GM18520 (cell line): ENCODE measurements at regions not wholly inside any gene's neighbourhood (a gene's known extent, or its start where the extent isn't known, plus 50 kb on each side); places are given as distances from the start of the nearest gene placed in this dataset.

Experiments used
- ATAC-seq: cut with Tn5 transposase; IDR thresholded peaks from one replicate; pipeline ENCODE4 v1.9.1; 2021; ENCODE audit not compliant: unreplicated experiment

DNA sequence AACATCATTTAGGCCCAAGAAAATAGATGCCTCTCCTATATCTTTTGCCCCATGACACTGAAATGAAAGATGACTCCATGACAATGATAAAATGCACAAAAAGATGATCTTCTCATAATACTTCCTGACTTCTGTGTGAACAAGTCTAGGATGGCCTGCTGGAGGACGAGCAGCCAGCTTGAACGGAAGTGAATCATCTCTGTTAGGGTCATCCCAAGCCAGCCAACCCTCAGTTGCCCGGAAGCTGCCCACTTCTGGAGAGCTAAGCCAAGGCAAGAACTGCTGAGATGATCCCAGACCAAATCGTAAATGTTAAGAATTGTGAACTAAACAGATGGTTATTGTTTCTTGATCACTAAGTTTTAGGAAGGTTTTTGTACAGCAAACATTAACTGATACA, 249.7 kb upstream of the HS3ST5 start:
- ATAC-seq, result no peak

DNA sequence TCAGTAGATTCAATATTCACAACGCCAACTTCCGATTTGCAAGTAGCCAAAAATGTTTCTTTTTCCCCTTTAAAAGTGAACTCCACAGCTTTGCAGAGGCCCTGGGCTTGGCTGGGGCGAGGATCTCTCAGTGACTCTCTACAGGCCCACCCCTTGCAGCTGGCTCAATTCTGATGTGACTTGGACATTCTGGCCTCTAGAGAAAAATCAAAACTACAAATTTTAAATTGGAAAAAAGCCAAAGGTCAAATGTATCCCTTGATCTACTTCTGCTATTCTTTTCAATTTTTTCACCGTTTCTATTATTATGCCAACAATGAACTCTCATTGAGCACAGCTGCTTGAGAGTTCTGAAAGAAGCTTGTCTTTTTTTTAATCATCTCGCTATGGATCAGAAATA, 245.9 kb upstream of the HS3ST5 start:
- no peak for ATAC-seq

DNA sequence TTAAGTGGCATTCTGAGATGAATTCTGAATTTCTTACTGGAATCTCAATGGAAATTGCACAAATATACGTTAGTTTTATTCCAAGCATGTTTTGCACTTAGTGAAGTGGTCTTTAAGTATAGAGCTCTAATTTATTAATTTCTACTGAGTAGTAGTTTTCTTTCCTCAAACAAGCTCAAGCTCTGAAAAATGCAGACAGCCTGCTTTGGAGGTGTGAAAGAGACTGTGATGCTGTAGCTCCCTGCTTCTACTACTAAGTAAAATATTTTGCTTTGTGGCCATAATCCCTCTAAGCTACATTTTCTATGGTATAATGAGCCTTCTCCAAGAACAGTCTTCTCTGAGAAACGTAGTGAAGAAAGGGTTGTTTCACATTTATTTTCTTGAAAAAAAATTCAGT, 243.5 kb upstream of the HS3ST5 start:
- no peak for ATAC-seq

DNA sequence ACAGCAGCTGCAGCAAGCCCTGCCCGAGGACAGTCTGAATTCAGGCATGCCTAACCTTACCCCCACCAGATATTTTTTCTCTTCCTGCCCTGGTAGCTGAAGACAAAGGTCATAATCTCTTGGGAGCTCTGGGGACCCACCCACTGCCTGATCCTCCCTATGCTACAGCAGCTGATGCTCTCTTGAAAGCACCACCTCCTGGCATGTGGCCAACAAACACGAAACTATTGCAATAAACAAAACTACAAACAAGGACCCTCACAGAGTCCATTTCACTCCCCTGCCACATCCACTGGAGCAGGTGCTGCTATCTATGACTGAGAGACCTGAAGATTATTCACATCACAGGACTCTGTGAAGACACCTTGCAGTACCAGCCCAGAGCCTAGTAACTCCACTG, 238.5 kb upstream of the HS3ST5 start:
- no peak for ATAC-seq

DNA sequence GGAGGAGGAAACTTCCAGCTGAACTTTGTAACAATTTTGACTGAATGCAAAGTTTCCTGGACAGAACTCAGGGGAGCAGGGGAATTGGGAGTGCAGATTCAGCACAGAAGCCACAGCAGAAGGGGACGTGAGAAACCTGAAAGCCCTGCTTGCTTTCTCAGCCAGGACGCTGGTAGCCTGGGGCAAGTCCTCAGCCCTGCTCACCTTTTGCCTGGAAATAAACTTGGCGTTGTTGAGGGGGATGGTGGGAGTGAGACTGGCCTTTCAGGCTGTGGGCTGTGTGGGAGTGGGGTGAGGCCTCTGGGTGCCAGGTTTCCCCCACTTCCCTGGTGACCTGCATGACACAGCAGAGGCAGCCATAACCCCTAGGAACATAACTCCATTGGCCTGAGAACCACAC, 238.1 kb upstream of the HS3ST5 start:
- no peak for ATAC-seq

DNA sequence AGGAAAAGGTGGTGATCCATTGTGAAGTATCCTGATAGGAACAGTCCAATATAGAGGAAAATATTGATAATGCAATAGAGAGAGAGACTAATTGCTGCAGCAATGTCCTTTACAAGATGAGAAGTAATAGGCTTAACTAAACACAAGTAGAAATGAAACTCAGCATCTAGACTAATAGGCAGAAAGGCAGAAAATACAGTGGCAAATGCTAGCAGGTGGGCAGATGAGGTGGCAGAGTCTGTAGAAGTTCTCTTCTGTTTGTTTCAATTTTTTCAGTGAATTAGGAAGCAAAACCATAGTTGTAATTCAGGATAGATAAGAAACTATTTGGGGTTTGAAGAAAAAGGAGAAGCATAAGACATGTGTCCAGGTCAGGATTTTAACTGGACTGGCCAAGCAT, 236.7 kb upstream of the HS3ST5 start:
- no peak for ATAC-seq

DNA sequence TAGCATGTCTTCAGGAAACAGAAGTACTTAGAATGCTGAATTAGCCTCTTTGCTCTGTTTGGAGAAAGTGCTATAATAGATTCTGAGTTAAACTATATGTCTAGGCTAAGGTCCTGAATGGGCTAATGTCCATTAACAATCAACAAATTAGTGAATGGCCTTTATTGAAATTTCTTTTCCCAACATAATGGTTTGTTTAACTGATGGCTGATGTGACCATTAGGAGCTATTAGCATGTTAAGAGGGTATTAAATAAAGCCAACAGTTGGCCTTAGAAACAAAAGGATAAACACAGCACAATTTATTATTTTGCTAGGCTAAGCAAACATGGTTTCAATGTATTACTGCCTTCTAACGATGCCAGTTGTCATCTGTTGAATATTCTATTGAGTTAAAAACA, 234.3 kb upstream of the HS3ST5 start:
- no peak for ATAC-seq

DNA sequence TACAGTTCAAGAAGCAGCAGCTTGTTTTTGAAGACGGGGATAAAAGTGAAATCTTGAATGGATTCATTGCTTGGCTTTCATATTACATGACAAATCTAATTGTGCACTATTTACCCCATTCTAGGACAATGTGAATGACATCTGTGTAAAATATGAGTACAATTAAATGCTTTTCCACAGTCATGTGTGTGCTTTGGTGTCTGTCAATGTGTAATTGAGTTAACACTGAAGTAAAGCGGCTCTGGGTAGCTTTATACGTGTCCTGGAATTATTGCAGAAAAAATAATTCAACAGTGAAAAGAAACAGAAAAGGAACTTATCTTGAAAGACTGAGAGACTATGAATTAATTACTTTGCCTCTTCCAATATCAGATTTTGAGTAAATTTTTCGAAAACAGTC, 233.5 kb upstream of the HS3ST5 start:
- ATAC-seq, result no peak

DNA sequence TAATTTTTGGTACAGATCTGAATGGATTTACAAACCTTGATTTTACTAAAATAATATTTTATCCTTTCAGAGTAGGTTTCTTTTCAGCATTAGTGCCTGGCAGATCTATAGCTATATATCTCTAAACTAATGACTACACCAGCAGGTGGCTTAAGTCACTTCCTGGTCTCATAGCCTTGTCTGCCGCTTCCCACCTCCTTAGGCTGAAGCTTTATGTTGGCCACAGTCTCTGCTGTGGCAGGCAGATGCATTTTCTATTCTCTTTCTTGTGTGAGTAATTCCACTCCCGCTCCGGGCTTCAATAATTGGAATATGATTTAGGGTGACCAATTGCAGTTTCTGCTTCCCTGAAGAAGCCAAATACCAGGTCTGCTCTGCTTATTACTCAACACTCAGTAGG, 226.8 kb upstream of the HS3ST5 start:
- no peak for ATAC-seq

DNA sequence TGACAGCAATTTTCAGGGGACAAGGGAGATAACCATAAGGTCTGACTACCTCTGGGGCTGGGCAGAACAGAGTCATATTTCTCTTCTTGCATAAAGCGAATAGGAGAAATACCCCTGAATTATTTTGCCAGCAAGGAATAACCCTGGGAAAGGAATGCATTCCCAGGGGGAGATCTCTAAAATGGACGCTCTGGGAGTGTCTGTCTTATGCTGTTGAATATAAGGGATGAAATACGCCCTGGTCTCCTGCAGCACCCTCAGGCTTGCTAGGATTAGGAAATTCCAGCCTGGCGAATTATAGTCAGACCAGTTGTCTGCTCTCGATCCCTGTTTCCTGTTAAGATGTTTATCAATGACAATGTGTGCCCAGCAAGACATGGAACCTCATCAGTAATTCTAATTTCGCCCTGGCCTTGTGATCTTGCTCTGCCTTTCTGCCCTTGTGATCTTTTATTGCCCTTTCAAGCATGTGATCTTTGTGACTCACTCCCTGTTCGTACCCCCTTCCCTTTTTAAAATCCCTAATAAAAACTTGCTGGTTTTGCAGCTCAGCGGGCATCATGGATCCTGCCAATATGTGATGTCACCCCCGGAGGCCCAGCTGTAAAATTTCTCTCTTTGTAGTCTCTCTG, 221.6 kb upstream of the HS3ST5 start:
- ATAC-seq, result no peak

DNA sequence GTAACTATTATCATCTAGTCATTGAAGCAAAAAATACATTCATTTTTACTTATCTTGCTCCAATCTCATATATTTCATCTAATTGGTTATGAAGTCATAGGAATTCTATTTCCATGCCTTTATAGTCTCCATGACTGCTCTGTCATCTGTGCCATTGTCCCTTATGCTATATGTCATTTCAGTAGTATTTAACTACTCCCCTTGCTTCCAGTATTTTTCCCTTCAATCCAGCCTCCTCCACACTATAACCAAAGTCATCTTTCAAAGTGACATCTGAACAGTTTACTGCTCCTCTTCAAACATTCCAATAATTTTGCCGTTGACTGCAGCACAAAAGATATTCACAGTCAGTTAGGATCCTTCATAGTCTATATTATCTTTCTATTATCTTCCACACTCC, 216.6 kb upstream of the HS3ST5 start:
- no peak for ATAC-seq

DNA sequence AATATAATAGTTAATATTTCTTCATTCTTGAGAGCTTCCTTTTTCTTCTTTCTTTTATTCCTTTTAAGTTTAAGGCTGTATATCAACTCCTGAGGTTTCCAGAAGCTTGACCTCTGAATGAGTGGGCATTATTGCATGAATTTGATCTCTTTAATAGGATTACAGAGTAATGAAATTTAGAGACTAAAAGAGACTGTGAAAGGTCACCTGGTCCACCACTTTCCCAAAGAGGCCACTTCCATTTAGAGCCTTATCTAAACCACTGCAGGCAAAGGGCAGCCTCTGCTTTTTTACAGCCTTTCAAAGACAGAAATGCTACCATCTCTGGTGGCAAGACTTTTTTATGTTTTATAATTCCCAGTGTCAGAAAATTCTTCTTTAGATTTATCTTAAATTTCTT, 215.3 kb upstream of the HS3ST5 start:
- no peak for ATAC-seq

DNA sequence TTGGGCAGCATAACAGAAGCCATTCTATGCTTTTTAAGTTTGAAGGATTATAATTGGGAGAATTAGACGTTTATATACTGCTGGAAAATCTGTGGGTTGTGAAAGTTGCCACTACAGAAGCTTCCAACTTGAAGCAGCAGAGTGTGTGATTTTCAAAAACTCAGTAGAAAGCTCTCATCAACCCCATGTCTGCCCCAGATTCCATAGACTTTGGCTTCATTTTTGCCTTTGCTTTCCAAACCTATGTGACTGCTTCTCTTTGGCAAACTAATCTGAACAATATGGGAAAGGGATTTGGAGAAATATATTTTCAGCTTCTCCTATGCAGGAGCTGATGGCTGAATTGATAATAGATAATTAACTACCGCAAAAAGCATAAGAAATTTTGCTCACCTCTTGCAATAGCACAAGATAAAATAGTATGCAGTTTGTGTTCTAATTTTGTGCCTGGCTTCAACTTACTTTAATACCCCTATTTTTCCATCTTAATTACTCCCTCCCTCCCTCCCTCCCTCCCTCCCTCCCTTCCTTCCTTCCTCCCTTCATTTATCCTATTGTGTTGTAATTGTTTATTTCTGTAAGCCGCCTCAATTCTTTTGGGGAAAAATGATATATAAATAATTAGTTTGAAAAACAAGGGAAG, 214.1 kb upstream of the HS3ST5 start:
- no peak for ATAC-seq

DNA sequence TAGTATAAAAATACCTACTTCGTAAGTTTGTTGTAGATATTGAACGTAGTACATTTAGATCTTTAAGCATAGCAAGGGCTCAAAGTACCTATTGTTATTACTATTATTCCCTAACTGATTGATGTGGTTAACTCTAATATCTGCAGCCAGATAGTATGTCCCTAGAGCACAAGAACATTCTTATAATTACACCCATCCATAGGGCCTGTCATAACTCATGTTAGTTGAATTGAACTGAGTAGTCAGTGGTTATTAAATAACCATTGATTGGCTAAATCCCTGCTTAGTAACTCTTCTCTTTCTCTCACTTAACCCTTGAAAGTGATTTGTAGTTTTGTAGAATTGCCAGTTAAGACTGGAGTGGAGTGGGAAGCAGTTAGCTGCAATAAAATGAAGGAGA, 207.5 kb upstream of the HS3ST5 start:
- ATAC-seq, result no peak

DNA sequence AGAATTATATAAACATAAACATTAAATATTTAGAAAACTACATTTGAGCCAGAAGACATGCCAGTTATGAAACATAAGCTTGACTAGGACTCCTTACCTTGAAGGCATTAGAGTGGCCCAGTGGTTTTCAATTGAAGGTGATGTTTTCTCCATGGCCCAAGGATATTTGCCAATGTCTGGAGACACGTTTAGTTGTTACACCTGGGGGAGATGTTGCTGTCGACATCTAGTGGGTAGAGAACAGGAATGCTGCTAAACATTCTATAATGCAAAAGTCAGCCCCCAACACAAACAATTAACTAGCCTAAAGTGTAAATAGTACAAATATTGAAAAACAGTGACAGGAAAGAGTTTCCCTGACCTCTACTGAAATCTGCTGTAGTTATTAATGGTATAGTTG, 200.9 kb upstream of the HS3ST5 start:
- ATAC-seq, result no peak

DNA sequence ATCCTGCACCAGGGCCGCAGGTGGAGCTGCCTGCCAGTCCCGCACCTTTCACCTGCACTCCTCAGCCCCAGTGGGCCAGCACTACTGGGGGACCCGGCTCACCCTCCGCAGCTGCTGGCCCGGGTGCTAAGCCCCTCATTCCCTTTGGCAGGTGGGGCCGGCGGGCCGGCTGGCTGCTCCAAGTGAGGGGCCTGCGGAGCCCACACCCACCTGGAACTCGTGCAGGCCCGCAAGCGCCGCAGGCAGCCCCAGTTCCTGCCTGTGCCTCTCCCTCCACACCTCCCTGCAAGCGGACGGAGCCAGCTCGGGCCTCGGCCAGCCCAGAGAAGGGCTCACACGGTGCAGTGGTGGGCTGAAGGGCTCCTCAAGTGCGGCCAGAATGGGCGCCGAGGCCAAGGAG, 199.0 kb upstream of the HS3ST5 start:
- no peak for ATAC-seq

DNA sequence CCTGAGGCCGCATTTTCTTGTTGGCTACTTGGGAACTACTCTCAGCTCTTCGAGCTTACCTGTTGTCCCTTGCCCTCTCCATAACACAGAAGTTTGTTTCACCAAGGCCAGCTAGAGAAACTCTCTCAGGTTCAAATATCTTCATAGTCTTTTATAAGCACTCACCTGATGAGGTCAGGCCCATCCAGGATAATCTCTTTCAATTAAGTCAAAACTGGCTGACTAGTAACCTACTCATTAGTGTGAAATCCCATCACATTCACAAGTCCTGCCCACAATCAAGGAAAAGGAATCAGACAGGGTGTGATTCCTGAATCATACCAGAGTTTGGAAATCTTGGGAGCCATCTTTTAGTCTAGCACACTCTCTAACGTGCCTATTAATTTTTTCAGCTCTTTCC, 195.2 kb upstream of the HS3ST5 start:
- no peak for ATAC-seq

DNA sequence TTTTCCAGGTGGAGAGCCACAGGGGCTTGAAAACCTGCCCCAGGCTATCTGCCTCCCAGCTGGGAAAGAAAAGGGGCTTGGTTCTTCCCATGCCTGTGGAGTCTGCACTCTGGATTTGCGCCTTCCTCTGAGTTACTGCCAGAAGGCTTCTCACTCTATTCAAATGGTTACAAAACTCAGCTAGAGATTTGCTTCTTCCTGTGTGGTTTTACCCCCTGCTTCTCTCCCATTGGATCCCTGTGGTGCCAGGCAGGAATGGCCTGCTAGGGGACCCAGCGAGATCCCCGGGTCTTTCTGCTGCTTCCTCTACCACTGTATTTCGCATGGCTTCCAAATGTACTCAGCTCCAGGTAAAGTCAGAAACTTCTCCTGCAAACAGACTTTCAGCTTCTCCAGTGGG, 192.0 kb upstream of the HS3ST5 start:
- no peak for ATAC-seq

DNA sequence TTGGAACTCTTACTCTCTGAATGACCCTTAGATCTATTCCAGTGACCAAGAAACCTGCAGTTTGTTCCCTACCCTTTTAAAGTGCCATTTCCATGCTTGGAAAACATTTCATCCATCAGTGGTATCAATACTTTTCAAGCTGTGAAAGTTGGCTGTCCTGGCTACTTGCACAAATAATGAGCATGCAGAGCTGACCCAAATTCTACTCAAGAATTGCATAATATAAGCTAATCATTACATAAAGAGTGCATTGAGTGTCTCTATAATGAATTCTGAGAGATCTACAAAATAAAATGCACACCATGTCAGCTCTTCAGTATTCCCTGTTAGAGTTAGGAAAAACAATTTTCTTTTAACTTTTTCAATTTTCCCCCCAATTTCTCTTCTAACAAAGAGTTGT, 181.3 kb upstream of the HS3ST5 start:
- no peak for ATAC-seq

DNA sequence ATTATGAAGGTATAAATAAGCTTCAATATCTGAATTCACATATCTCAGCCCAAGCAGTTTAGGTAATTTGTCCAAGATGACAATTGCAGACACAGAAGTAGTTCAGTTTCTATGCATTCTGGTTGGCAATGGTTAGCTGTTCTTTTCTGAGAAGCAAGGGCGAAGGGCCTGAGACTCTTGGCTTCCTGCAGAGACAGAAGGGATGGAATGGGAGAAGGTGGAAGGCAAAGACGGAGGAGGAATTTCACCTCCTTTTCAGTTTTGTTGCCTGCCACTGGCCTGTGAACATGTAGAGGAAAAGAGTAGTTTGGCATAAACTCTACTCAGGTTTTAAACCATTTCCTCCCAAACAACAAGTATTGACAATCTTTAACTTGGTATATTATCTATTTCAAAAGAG, 180.7 kb upstream of the HS3ST5 start:
- ATAC-seq, result no peak

DNA sequence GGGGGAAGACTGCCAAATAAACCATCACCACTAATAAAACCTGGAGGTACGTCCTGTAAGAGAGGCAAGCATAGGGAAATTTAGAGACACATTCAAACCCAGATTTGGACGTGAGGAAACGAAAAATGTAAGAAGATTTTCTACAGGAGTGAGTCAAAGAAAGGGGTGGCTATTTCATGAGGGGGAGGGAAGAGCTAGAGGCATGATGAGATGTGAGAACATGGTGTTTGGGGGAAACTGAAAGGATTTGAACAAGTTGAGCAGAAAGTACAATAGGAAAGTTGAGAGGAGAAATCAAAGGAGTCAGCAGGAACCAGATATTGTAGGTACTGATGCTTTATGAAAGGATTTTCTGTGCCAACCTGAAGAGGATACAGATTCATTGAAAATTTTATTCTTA, 179.1 kb upstream of the HS3ST5 start:
- ATAC-seq, result no peak

DNA sequence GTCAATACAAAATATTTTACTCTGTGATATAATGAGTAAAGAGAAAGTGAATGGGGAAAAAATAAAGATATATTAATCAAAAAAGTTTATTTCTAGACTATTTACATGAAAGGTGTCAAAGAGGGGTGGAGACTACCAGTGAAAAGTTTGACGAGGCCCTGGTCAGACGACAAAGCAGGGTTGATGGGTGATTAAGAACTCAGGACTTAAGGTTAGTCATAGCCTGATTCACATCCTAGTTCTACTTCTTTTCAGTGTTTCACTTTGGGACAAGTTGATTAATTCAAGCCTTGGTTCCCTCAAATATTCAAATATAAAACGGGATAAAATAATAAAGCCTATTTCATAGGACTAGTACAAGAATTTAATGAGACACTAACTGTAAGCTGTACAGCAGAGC, 178.2 kb upstream of the HS3ST5 start:
- no peak for ATAC-seq

DNA sequence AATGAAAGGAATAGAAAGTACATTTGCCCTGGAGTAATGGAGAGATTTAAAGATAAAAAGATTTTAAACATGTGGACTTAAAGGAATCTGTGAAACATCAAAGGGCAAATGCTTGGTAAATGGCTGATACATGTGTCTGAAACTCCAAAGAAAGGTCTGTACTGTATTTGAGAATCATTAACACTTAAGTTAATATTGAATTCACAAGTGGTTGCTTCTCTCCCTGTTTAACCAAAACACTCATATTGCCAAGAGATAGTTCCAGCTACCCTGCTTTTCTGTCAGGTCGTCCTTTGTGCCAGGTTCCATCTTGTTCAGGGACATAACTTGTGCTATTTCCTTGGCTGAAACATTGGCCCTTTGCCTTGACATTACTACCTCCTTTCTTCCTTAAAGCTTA, 171.3 kb upstream of the HS3ST5 start:
- no peak for ATAC-seq
